A549 (cell line): ENCODE measurements at regions not wholly inside any gene's neighbourhood (a gene's known extent, or its start where the extent isn't known, plus 50 kb on each side); places are given as distances from the start of the nearest gene placed in this dataset.

Source experiments
- ATAC-seq, 2 experiments: fragments of 200-7000 bp in 1 of 2; fragments of >200 bp in 1 of 2; cut with Nextera tagmentation in 1 of 2; cut with Tn5 transposase in 1 of 2; 3 replicates each; pipeline versions ENCODE4 v1.8.0 to v1.9.1; 2018 to 2020; ENCODE audit warnings: mild to moderate bottlenecking in 1 of 2, moderate library complexity in 1 of 2
- CTCF ChIA-PET: fragments of 300-600 bp; sonication (Branson Sonifier 250); formaldehyde crosslinking; extraction: SDS; loops from one replicate; lab custom pipeline; 2021; ENCODE audit warnings: antibody characterized with exemption, inconsistent platforms; lab: Yijun Ruan, JAX
- POLR2A ChIA-PET: fragments of 350-600 bp; formaldehyde crosslinking; extraction: SDS; loops from one replicate; lab custom pipeline; 2021; ENCODE audit warnings: antibody characterized with exemption, inconsistent platforms; lab: Yijun Ruan, JAX
- DNase-seq, 2 experiments: peaks; one replicate each; pipeline versions ENCODE4 v3.0.0 to v3.0.0-alpha.2; 2011 to 2016; ENCODE audit warnings: low read depth in 1 of 2, low spot score in 1 of 2
- FAIRE-seq: peaks from 2 replicates; lab custom pipeline; 2011; peaks lifted over from hg19 to GRCh38; lab: Jason Lieb, UNC
- H3K27ac ChIP-seq, 2 experiments: fragments of >200 bp; sonication (Bioruptor Twin); formaldehyde crosslinking; 3 replicates each; pipeline ENCODE4 v1.5.1; 2016 to 2017
- H3K4me1 ChIP-seq: fragments of >200 bp; sonication (Bioruptor Twin); formaldehyde crosslinking; 3 replicates; pipeline ENCODE4 v1.6.1; 2016
- H3K4me2 ChIP-seq: fragments of >200 bp; sonication (Bioruptor Twin); formaldehyde crosslinking; 3 replicates; pipeline ENCODE4 v1.6.1; 2016
- H3K4me3 ChIP-seq: fragments of >200 bp; sonication (Bioruptor Twin); formaldehyde crosslinking; 3 replicates; pipeline ENCODE4 v1.5.1; 2016
- H3K9me3 ChIP-seq: fragments of >200 bp; sonication (Bioruptor Twin); formaldehyde crosslinking; 3 replicates; pipeline ENCODE4 v1.6.1; 2016
- BHLHE40 ChIP-seq: IDR thresholded peaks from 2 replicates; pipeline ENCODE4 v1.6.1; 2012; ENCODE audit warnings: low read depth, low read length, inconsistent platforms
- CBX2 ChIP-seq: fragments of 200-600 bp; sonication (generic); IDR thresholded peaks from 2 replicates; pipeline ENCODE4 v1.6.1; 2016; ENCODE audit warnings: low read depth, mild to moderate bottlenecking, borderline replicate concordance
- CHD2 ChIP-seq: fragments of 150-350 bp; IDR thresholded peaks from 2 replicates; pipeline ENCODE4 v1.6.1; 2014; ENCODE audit warnings: low read length; ENCODE audit not compliant: partially characterized antibody
- EHMT2 ChIP-seq: fragments of 200-600 bp; sonication (generic); IDR thresholded peaks from 2 replicates; pipeline ENCODE4 v1.6.1; 2016; ENCODE audit warnings: antibody characterized with exemption, low read depth, mild to moderate bottlenecking, moderate library complexity
- EP300 ChIP-seq, 2 experiments: fragments of >200 bp; sonication (Bioruptor Twin); formaldehyde crosslinking; IDR thresholded peaks; 2 replicates in 1 of 2; 3 replicates in 1 of 2; pipeline ENCODE4 v1.6.1; 2016 to 2017
- FOSB ChIP-seq: fragments of 250-450 bp; sonication (Bioruptor Pico); IDR thresholded peaks from 2 replicates; pipeline ENCODE4 v1.5.0; 2020; ENCODE audit warnings: mild to moderate bottlenecking, moderate library complexity
- FOXS1 ChIP-seq: fragments of 250-450 bp; sonication (Bioruptor Pico); IDR thresholded peaks from 2 replicates; pipeline ENCODE4 v1.5.0; 2020; ENCODE audit warnings: mild to moderate bottlenecking, moderate library complexity
- HDAC2 ChIP-seq: fragments of 200-600 bp; sonication (generic); IDR thresholded peaks from 2 replicates; pipeline ENCODE4 v1.6.1; 2016
- HEYL ChIP-seq: fragments of 250-450 bp; sonication (Bioruptor Pico); IDR thresholded peaks from 2 replicates; pipeline ENCODE4 v1.8.0; 2021; ENCODE audit warnings: mild to moderate bottlenecking, moderate library complexity
- HOXA7 ChIP-seq: fragments of 250-450 bp; sonication (Bioruptor Pico); IDR thresholded peaks from 2 replicates; pipeline ENCODE4 v1.5.0; 2020; ENCODE audit warnings: mild to moderate bottlenecking, moderate library complexity
- HOXB13 ChIP-seq: fragments of 250-450 bp; sonication (Bioruptor Pico); IDR thresholded peaks from 2 replicates; pipeline ENCODE4 v1.5.0; 2020; ENCODE audit warnings: low read depth, mild to moderate bottlenecking, moderate library complexity
- KDM1A ChIP-seq: fragments of 200-600 bp; sonication (generic); IDR thresholded peaks from 2 replicates; pipeline ENCODE4 v1.6.1; 2016; ENCODE audit warnings: low read depth, mild to moderate bottlenecking
- MAFK ChIP-seq: fragments of 450-650 bp; IDR thresholded peaks from 2 replicates; pipeline ENCODE4 v1.6.1; 2014; ENCODE audit not compliant: partially characterized antibody
- MYC ChIP-seq: IDR thresholded peaks from 2 replicates; pipeline ENCODE4 v1.6.1; 2012; ENCODE audit warnings: mild to moderate bottlenecking, inconsistent platforms, low read length, improper control_type of control experiment, borderline replicate concordance
- PHF8 ChIP-seq: fragments of 200-600 bp; sonication (generic); IDR thresholded peaks from 2 replicates; pipeline ENCODE4 v1.6.1; 2016; ENCODE audit warnings: low read depth, mild to moderate bottlenecking, antibody characterized with exemption, moderate library complexity, borderline replicate concordance
- RFX5 ChIP-seq: fragments of 450-650 bp; IDR thresholded peaks from 2 replicates; pipeline ENCODE4 v1.7.1; 2014; ENCODE audit warnings: antibody characterized with exemption, mild to moderate bottlenecking, moderate library complexity
- RNF2 ChIP-seq: fragments of 200-600 bp; sonication (generic); IDR thresholded peaks from 2 replicates; pipeline ENCODE4 v1.6.1; 2016; ENCODE audit warnings: low read depth, mild to moderate bottlenecking, antibody characterized with exemption, moderate library complexity, borderline replicate concordance
- SMC3 ChIP-seq: fragments of >200 bp; sonication (Bioruptor Twin); formaldehyde crosslinking; IDR thresholded peaks from 3 replicates; pipeline ENCODE4 v1.6.1; 2018; ENCODE audit warnings: inconsistent platforms
- TFCP2L1 ChIP-seq: fragments of 250-450 bp; sonication (Bioruptor Pico); IDR thresholded peaks from 2 replicates; pipeline ENCODE4 v1.5.0; 2021; ENCODE audit warnings: mild to moderate bottlenecking
- WGBS: methylation state at CpG from one replicate; pipeline ENCODE4 v1.1.6; 2017; ENCODE audit errors: missing lambda C conversion rate; 5-methylcytosine and 5-hydroxymethylcytosine counted together
- TF ChIP-seq, protein P1 (sequence below): IDR thresholded peaks from 2 replicates; pipeline ENCODE4 v1.6.1; 2012
- TF ChIP-seq, protein P2 (sequence below): fragments of 450-650 bp; IDR thresholded peaks from 2 replicates; pipeline ENCODE4 v1.6.1; 2014; ENCODE audit warnings: antibody characterized with exemption
- TF ChIP-seq, protein P3 (sequence below): fragments of >200 bp; sonication (Bioruptor Twin); formaldehyde crosslinking; IDR thresholded peaks from 2 replicates; pipeline ENCODE4 v1.6.1; 2016
- TF ChIP-seq, protein P4 (sequence below): fragments of >200 bp; sonication (Bioruptor Twin); formaldehyde crosslinking; IDR thresholded peaks from 3 replicates; pipeline ENCODE4 v1.5.1; 2016
- TF ChIP-seq, protein P5 (sequence below): fragments of 250-450 bp; sonication (Bioruptor Pico); IDR thresholded peaks from 2 replicates; pipeline ENCODE4 v1.5.0; 2020; ENCODE audit warnings: low read depth, mild to moderate bottlenecking, moderate library complexity
- TF ChIP-seq, protein P6 (sequence below): fragments of 200-600 bp; sonication (generic); IDR thresholded peaks from 2 replicates; pipeline ENCODE4 v1.6.1; 2016; ENCODE audit warnings: antibody characterized with exemption, mild to moderate bottlenecking, moderate library complexity

DNA sequence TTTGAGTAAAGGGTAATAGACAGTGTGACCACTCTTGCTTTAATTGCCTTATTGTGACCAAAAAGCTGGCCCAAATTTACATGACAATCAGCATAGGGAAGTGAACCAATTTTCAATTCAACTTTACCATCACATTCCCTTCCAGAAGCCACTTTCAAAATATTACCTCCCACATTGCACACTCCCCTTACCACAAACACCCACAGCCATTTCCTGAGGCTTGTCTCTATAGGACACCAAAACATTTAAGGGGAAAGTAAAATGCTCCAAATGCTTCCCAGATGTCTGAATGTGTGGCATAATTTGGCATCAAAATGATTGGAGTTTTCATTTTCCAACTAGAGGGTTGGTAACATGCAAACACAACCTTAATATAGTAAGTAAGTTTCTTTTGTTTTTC, 616.1 kb downstream of the SLC4A3 start:
- Histone ChIP-seq H3K4me2 (no peak overlapping the region), H3K27ac (no peak overlapping the region)
- FAIRE-seq: no peak
- POLR2A ChIA-PET: no interaction called here
- TF ChIP-seq PHF8: no peak
- no peak for TF ChIP-seq HOXB13 (CRISPR knock-in tag)
- no peak for TF ChIP-seq FOXS1
- TF ChIP-seq, protein P1, sequence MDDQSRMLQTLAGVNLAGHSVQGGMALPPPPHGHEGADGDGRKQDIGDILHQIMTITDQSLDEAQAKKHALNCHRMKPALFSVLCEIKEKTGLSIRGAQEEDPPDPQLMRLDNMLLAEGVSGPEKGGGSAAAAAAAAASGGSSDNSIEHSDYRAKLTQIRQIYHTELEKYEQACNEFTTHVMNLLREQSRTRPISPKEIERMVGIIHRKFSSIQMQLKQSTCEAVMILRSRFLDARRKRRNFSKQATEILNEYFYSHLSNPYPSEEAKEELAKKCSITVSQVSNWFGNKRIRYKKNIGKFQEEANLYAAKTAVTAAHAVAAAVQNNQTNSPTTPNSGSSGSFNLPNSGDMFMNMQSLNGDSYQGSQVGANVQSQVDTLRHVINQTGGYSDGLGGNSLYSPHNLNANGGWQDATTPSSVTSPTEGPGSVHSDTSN: no peak
- TF ChIP-seq BHLHE40: no peak
- TF ChIP-seq, protein P2, sequence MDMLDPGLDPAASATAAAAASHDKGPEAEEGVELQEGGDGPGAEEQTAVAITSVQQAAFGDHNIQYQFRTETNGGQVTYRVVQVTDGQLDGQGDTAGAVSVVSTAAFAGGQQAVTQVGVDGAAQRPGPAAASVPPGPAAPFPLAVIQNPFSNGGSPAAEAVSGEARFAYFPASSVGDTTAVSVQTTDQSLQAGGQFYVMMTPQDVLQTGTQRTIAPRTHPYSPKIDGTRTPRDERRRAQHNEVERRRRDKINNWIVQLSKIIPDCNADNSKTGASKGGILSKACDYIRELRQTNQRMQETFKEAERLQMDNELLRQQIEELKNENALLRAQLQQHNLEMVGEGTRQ: no peak
- TF ChIP-seq CHD2: no peak
- TF ChIP-seq EHMT2: no peak
- TF ChIP-seq KDM1A: no peak
- TF ChIP-seq, protein P3, sequence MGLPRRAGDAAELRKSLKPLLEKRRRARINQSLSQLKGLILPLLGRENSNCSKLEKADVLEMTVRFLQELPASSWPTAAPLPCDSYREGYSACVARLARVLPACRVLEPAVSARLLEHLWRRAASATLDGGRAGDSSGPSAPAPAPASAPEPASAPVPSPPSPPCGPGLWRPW: no peak
- no peak for TF ChIP-seq RFX5
- TF ChIP-seq HOXA7 (CRISPR knock-in tag): no peak
- TF ChIP-seq, protein P4, sequence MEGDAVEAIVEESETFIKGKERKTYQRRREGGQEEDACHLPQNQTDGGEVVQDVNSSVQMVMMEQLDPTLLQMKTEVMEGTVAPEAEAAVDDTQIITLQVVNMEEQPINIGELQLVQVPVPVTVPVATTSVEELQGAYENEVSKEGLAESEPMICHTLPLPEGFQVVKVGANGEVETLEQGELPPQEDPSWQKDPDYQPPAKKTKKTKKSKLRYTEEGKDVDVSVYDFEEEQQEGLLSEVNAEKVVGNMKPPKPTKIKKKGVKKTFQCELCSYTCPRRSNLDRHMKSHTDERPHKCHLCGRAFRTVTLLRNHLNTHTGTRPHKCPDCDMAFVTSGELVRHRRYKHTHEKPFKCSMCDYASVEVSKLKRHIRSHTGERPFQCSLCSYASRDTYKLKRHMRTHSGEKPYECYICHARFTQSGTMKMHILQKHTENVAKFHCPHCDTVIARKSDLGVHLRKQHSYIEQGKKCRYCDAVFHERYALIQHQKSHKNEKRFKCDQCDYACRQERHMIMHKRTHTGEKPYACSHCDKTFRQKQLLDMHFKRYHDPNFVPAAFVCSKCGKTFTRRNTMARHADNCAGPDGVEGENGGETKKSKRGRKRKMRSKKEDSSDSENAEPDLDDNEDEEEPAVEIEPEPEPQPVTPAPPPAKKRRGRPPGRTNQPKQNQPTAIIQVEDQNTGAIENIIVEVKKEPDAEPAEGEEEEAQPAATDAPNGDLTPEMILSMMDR: no peak
- TF ChIP-seq SMC3: no peak
- TF ChIP-seq HEYL (CRISPR knock-in tag): no peak
- no peak for TF ChIP-seq EP300 (IDR thresholded peaks at IDR 0.05)
- TF ChIP-seq HDAC2: no peak
- TF ChIP-seq CBX2: no peak
- no peak for TF ChIP-seq TFCP2L1 (CRISPR knock-in tag)
- TF ChIP-seq, all 56 proteins: peak for 0
- Histone ChIP-seq H3K9me3 (no peaks in the 10 kb centered on the region), H3K4me1 (no peaks in the 10 kb centered on the region), H3K4me3 (no peak overlapping the region)
- CTCF ChIA-PET: interaction anchor here (1.0 kb wide), 1 partner anchor 19 kb away, joined by 3 read pairs; no protein-coding TSS in a partner anchor
- ATAC-seq (no peak), DNase-seq (no peak)

DNA sequence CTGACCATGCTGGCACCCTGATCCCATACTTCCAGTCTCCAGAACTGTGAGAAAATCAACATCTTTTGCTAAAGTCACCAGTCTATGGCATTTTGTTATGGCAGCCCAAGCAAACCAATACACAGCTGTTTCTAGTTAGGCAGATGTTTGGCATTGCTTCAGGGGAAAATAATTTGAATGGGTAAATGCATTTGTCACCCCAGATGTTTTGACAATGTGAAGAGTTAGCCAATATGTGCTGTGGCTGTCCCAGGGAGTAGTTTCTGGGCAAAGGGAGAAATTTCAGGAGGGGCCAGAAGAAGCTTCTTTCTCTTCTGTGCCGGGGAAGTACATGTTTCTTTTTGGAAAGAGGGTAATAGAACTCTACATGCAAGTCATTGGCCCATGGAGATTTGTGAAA, 619.0 kb downstream of the SLC4A3 start:
- Histone ChIP-seq H3K4me1 (no peaks in the 10 kb centered on the region), H3K9me3 (no peaks in the 10 kb centered on the region), H3K27ac (no peak overlapping the region), H3K4me2 (no peak overlapping the region), H3K4me3 (no peak overlapping the region)
- FAIRE-seq (no peak), DNase-seq (no peak), ATAC-seq (no peak)
- POLR2A ChIA-PET: no interaction called here
- no peak for TF ChIP-seq RNF2
- TF ChIP-seq MAFK: no peak
- no peak for TF ChIP-seq MYC
- no peak for TF ChIP-seq FOSB (CRISPR knock-in tag)
- TF ChIP-seq, protein P5, sequence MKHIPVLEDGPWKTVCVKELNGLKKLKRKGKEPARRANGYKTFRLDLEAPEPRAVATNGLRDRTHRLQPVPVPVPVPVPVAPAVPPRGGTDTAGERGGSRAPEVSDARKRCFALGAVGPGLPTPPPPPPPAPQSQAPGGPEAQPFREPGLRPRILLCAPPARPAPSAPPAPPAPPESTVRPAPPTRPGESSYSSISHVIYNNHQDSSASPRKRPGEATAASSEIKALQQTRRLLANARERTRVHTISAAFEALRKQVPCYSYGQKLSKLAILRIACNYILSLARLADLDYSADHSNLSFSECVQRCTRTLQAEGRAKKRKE (CRISPR knock-in tag): no peak
- TF ChIP-seq, protein P6, sequence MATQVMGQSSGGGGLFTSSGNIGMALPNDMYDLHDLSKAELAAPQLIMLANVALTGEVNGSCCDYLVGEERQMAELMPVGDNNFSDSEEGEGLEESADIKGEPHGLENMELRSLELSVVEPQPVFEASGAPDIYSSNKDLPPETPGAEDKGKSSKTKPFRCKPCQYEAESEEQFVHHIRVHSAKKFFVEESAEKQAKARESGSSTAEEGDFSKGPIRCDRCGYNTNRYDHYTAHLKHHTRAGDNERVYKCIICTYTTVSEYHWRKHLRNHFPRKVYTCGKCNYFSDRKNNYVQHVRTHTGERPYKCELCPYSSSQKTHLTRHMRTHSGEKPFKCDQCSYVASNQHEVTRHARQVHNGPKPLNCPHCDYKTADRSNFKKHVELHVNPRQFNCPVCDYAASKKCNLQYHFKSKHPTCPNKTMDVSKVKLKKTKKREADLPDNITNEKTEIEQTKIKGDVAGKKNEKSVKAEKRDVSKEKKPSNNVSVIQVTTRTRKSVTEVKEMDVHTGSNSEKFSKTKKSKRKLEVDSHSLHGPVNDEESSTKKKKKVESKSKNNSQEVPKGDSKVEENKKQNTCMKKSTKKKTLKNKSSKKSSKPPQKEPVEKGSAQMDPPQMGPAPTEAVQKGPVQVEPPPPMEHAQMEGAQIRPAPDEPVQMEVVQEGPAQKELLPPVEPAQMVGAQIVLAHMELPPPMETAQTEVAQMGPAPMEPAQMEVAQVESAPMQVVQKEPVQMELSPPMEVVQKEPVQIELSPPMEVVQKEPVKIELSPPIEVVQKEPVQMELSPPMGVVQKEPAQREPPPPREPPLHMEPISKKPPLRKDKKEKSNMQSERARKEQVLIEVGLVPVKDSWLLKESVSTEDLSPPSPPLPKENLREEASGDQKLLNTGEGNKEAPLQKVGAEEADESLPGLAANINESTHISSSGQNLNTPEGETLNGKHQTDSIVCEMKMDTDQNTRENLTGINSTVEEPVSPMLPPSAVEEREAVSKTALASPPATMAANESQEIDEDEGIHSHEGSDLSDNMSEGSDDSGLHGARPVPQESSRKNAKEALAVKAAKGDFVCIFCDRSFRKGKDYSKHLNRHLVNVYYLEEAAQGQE: no peak
- WGBS: 82% methylated on average over 1 of the region's 1 CpG
- CTCF ChIA-PET: interaction anchor here (1.1 kb wide), 1 partner anchor 18 kb away, joined by 3 read pairs; no protein-coding TSS in a partner anchor
